ENCODE measurements at regions not wholly inside any gene's neighbourhood (a gene's known extent, or its start where the extent isn't known, plus 50 kb on each side); places are given as distances from the start of the nearest gene placed in this dataset.

DNA sequence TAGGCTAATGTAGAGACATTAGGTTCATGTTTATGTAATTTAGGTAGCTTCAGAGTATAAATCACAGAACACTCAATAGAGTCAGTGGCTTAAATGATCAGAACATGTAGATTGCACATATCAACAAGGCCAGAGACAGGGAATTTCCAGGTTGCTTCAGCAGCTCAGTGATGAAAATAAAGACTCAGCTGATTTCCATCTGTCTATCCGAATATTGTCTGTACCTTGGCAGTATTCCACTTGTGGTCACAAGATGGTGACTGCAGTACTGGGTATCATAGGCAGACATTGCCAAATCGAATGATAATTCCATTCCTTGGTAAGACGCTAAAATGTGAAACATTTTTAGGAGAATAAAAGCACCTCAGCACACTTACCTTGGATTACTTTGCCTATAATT is 702.2 kb downstream of the MAT2B start:
- POLR2A ChIA-PET: no interaction called here
- H3K27me3 ChIP-seq (replicated peaks in 1 of 4; ENCODE audit: control extremely low read depth in 1 of 4, control insufficient read depth in 3 of 4, insufficient read depth in 4 of 4, low read length in 3 of 4): no peaks in the 10 kb centered on the region

DNA sequence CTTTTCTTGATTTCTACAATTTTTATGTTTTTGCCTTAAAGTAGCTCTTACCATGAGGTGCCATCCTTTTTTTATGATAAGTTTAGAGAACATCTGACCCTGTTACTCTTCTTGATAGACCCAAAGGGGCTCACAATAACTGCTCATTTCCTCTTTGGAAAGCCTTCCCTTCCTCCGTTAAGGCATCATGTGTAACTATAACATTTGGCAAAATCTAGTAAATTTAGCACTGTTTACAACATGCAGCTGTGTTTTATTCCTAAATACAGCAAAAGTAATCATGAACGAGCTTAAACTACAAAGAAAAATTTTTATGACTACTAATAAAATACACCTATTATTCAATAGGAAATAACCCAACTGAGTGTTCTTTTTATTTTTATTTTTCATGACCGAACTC is 705.1 kb downstream of the MAT2B start:
- intact Hi-C loops (cut with micrococcal nuclease): no loop called here
- no peak overlapping the region for H3K4me3 ChIP-seq (ENCODE audit: control extremely low read depth in 1 of 5, extremely low read depth in 1 of 5, insufficient read depth in 1 of 5, low read depth in 2 of 5, low read length in 4 of 5)

More for the DNA sequence above, 702.2 kb downstream of the MAT2B start:
- Histone ChIP-seq H3K9ac (ENCODE audit: low read length) (no peak overlapping the region), H3K27ac (ENCODE audit: low read length in 2 of 2) (no peak overlapping the region), H3K9me3 (ENCODE audit: control extremely low read depth in 1 of 3, control insufficient read depth in 2 of 3, insufficient read depth in 1 of 3, low read length in 2 of 3) (no peaks in the 10 kb centered on the region), H4K20me1 (ENCODE audit: control insufficient read depth, insufficient read depth, low read length, poor library complexity, severe bottlenecking) (no peaks in the 10 kb centered on the region), H3K4me2 (replicated peaks; ENCODE audit: low read depth, low read length, poor library complexity, severe bottlenecking) (no peak overlapping the region), H3K4me1 (ENCODE audit: control insufficient read depth in 2 of 2, insufficient read depth in 2 of 2, low read length in 2 of 2) (no peaks in the 10 kb centered on the region), H2AFZ (ENCODE audit: insufficient read depth, low read depth, low read length, poor library complexity, severe bottlenecking) (no peak overlapping the region), H3K79me2 (ENCODE audit: control insufficient read depth, insufficient read depth, low read length) (no peaks in the 10 kb centered on the region), H3K36me3 (replicated peaks in 1 of 2; ENCODE audit: control extremely low read depth in 1 of 2, control insufficient read depth in 1 of 2, extremely low read depth in 1 of 2, insufficient read depth in 2 of 2, low read length in 1 of 2) (no peaks in the 10 kb centered on the region), H3K4me3 (ENCODE audit: control extremely low read depth in 1 of 5, extremely low read depth in 1 of 5, insufficient read depth in 1 of 5, low read depth in 2 of 5, low read length in 4 of 5) (no peak overlapping the region)
- Mint-ChIP-seq H3K4me3 (no peak overlapping the region), H3K27ac (no peak overlapping the region), H3K9me3 (ENCODE audit: insufficient read depth) (no peaks in the 10 kb centered on the region), H3K27me3 (no peaks in the 10 kb centered on the region), H3K4me1 (no peaks in the 10 kb centered on the region)
- no peak for DNase-seq
- WGBS (ENCODE audit: insufficient coverage): 92% methylated on average over 1 of the region's 3 CpGs
- TF ChIP-seq, protein P1, sequence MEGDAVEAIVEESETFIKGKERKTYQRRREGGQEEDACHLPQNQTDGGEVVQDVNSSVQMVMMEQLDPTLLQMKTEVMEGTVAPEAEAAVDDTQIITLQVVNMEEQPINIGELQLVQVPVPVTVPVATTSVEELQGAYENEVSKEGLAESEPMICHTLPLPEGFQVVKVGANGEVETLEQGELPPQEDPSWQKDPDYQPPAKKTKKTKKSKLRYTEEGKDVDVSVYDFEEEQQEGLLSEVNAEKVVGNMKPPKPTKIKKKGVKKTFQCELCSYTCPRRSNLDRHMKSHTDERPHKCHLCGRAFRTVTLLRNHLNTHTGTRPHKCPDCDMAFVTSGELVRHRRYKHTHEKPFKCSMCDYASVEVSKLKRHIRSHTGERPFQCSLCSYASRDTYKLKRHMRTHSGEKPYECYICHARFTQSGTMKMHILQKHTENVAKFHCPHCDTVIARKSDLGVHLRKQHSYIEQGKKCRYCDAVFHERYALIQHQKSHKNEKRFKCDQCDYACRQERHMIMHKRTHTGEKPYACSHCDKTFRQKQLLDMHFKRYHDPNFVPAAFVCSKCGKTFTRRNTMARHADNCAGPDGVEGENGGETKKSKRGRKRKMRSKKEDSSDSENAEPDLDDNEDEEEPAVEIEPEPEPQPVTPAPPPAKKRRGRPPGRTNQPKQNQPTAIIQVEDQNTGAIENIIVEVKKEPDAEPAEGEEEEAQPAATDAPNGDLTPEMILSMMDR (IDR thresholded peaks at IDR 0.05): no peak
- TF ChIP-seq EZH2 (IDR thresholded peaks at IDR 0.05; ENCODE audit: borderline replicate concordance, insufficient read depth, low read depth, low read length, poor library complexity, severe bottlenecking): no peak
- intact Hi-C loops (cut with micrococcal nuclease): no loop called here
- ATAC-seq (ENCODE audit: low read depth): no peak
- CTCF ChIA-PET: no interaction called here

More for the DNA sequence above, 705.1 kb downstream of the MAT2B start:
- Histone ChIP-seq H3K27me3 (replicated peaks in 1 of 4; ENCODE audit: control extremely low read depth in 1 of 4, control insufficient read depth in 3 of 4, insufficient read depth in 4 of 4, low read length in 3 of 4) (no peaks in the 10 kb centered on the region), H3K9me3 (ENCODE audit: control extremely low read depth in 1 of 3, control insufficient read depth in 2 of 3, insufficient read depth in 1 of 3, low read length in 2 of 3) (no peaks in the 10 kb centered on the region), H3K36me3 (replicated peaks in 1 of 2; ENCODE audit: control extremely low read depth in 1 of 2, control insufficient read depth in 1 of 2, extremely low read depth in 1 of 2, insufficient read depth in 2 of 2, low read length in 1 of 2) (no peaks in the 10 kb centered on the region), H3K4me2 (replicated peaks; ENCODE audit: low read depth, low read length, poor library complexity, severe bottlenecking) (no peak overlapping the region), H3K4me1 (ENCODE audit: control insufficient read depth in 2 of 2, insufficient read depth in 2 of 2, low read length in 2 of 2) (no peaks in the 10 kb centered on the region), H3K9ac (ENCODE audit: low read length) (no peak overlapping the region), H4K20me1 (ENCODE audit: control insufficient read depth, insufficient read depth, low read length, poor library complexity, severe bottlenecking) (no peaks in the 10 kb centered on the region), H3K79me2 (ENCODE audit: control insufficient read depth, insufficient read depth, low read length) (no peaks in the 10 kb centered on the region), H3K27ac (ENCODE audit: low read length in 2 of 2) (no peak overlapping the region), H2AFZ (ENCODE audit: insufficient read depth, low read depth, low read length, poor library complexity, severe bottlenecking) (no peak overlapping the region)
- no CpG with 5 or more reads among the region's 3 CpGs for WGBS (ENCODE audit: insufficient coverage)
- Mint-ChIP-seq H3K4me1 (no peaks in the 10 kb centered on the region), H3K9me3 (ENCODE audit: insufficient read depth) (no peaks in the 10 kb centered on the region), H3K27ac (no peak overlapping the region), H3K27me3 (no peaks in the 10 kb centered on the region), H3K4me3 (no peak overlapping the region)
- ATAC-seq (ENCODE audit: low read depth): no peak
- no peak for DNase-seq
- ChIA-PET POLR2A (no interaction called here), CTCF (no interaction called here)
- no peak for TF ChIP-seq EZH2 (IDR thresholded peaks at IDR 0.05; ENCODE audit: borderline replicate concordance, insufficient read depth, low read depth, low read length, poor library complexity, severe bottlenecking)
- TF ChIP-seq, protein P1 (IDR thresholded peaks at IDR 0.05): no peak
